ENCODE measurements at regions not wholly inside any gene's neighbourhood (a gene's known extent, or its start where the extent isn't known, plus 50 kb on each side); places are given as distances from the start of the nearest gene placed in this dataset.

GRCh38 chr13:94765814-94766213 is 53.5 kb upstream of the SOX21 start:
- DNase-seq = no peak
- intact Hi-C loops (cut with DNase I) = no loop called here

GRCh38 chr13:94764576-94765321 is 52.4 kb upstream of the SOX21 start:
- intact Hi-C loops (cut with DNase I) = no loop called here

More at GRCh38 chr13:94764576-94765321, 52.4 kb upstream of the SOX21 start:
- DNase-seq = no peak
